Retina (tissue), 1 donor: ENCODE measurements at regions not wholly inside any gene's neighbourhood (a gene's known extent, or its start where the extent isn't known, plus 50 kb on each side); places are given as distances from the start of the nearest gene placed in this dataset.

Experiments
- DNase-seq: peaks from one replicate; pipeline ENCODE4 v3.0.0-alpha.2; 2016

- no peak for DNase-seq
Measured at GRCh38 chr7:53719122-53719521, 683.7 kb downstream of the POM121L12 start.

GRCh38 chr7:53740971-53741370 lies 705.5 kb downstream of the POM121L12 start:
- no peak for DNase-seq

- no peak for DNase-seq
Measured at GRCh38 chr7:53743697-53744402, 708.4 kb downstream of the POM121L12 start.

GRCh38 chr7:53744403-53744760 lies 708.9 kb downstream of the POM121L12 start:
- no peak for DNase-seq

GRCh38 chr7:53756946-53757345 lies 721.5 kb downstream of the POM121L12 start:
- DNase-seq, result no peak

- no peak for DNase-seq
Measured at GRCh38 chr7:53768186-53768585, 732.8 kb downstream of the POM121L12 start.

- no peak for DNase-seq
Measured at GRCh38 chr7:53771701-53772100, 736.3 kb downstream of the POM121L12 start.

- no peak for DNase-seq
Measured at GRCh38 chr7:53776323-53776722, 740.9 kb downstream of the POM121L12 start.

GRCh38 chr7:53789741-53790140 lies 752.4 kb upstream of the VSTM2A start:
- no peak for DNase-seq

GRCh38 chr7:53794816-53795215 lies 747.4 kb upstream of the VSTM2A start:
- DNase-seq, result no peak

GRCh38 chr7:53800746-53801145 lies 741.4 kb upstream of the VSTM2A start:
- no peak for DNase-seq

- no peak for DNase-seq
Measured at GRCh38 chr7:53806119-53806518, 736.1 kb upstream of the VSTM2A start.

- no peak for DNase-seq
Measured at GRCh38 chr7:53811555-53812079, 730.6 kb upstream of the VSTM2A start.

GRCh38 chr7:53812135-53812534 lies 730.0 kb upstream of the VSTM2A start:
- DNase-seq, result no peak

GRCh38 chr7:53835301-53835700 lies 706.9 kb upstream of the VSTM2A start:
- DNase-seq, result no peak

GRCh38 chr7:53877688-53878087 lies 664.5 kb upstream of the VSTM2A start:
- DNase-seq, result no peak

- no peak for DNase-seq
Measured at GRCh38 chr7:53900856-53901528, 641.2 kb upstream of the VSTM2A start.

- no peak for DNase-seq
Measured at GRCh38 chr7:53904355-53904754, 637.8 kb upstream of the VSTM2A start.

GRCh38 chr7:53917637-53918036 lies 624.5 kb upstream of the VSTM2A start:
- no peak for DNase-seq

GRCh38 chr7:53920011-53920410 lies 622.2 kb upstream of the VSTM2A start:
- DNase-seq, result peak; percentile 61

GRCh38 chr7:53940483-53940882 lies 601.7 kb upstream of the VSTM2A start:
- DNase-seq, result no peak

- DNase-seq, result no peak
Measured at GRCh38 chr7:53947732-53948131, 594.4 kb upstream of the VSTM2A start.

- DNase-seq, result no peak
Measured at GRCh38 chr7:53965716-53966115, 576.5 kb upstream of the VSTM2A start.

- DNase-seq, result no peak
Measured at GRCh38 chr7:53983480-53983879, 558.7 kb upstream of the VSTM2A start.

- DNase-seq, result no peak
Measured at GRCh38 chr7:53984776-53985175, 557.4 kb upstream of the VSTM2A start.
